ENCODE measurements at regions not wholly inside any gene's neighbourhood (a gene's known extent, or its start where the extent isn't known, plus 50 kb on each side); places are given as distances from the start of the nearest gene placed in this dataset.

- POLR2A ChIA-PET (ENCODE audit: unreplicated experiment): no interaction called here
- no peak overlapping the region for H3K27ac ChIP-seq (ENCODE audit: low read length)
- H3F3A ChIP-seq (ENCODE audit: low read length, unreplicated experiment): no peaks in the 10 kb centered on the region
- H3K9me2 ChIP-seq (replicated peaks; ENCODE audit: low read length): no peaks in the 10 kb centered on the region
- no peak overlapping the region for H2AFZ ChIP-seq (ENCODE audit: low read length)
- no peak overlapping the region for H3K4me3 ChIP-seq (ENCODE audit: low read length)
- intact Hi-C loops (cut with micrococcal nuclease): no loop called here
- TF ChIP-seq EZH2phosphoT487 (IDR thresholded peaks at IDR 0.05; ENCODE audit: borderline replicate concordance, low read length) (no peak), CTCF (conservative IDR thresholded peaks at IDR 0.05; ENCODE audit: low read depth, low read length) (no peak), EZH2 (IDR thresholded peaks at IDR 0.05; ENCODE audit: low read length, unreplicated experiment) (no peak)
- no TSS peak for BruUV-seq (replicated peaks)
- no peak overlapping the region for H3K4me2 ChIP-seq (ENCODE audit: low read length)
- H3K9ac ChIP-seq (ENCODE audit: low read length): no peak overlapping the region
- no peaks in the 10 kb centered on the region for H3K27me3 ChIP-seq (ENCODE audit: low read length)
- CTCF ChIA-PET: no interaction called here
- H4K20me1 ChIP-seq (ENCODE audit: low read length): no peaks in the 10 kb centered on the region
- no peaks in the 10 kb centered on the region for H3K79me2 ChIP-seq (ENCODE audit: low read length)
- no peaks in the 10 kb centered on the region for H3K9me3 ChIP-seq (ENCODE audit: low read length)
- no peaks in the 10 kb centered on the region for H3K4me1 ChIP-seq (ENCODE audit: insufficient read depth, low read length)
- H3K36me3 ChIP-seq (ENCODE audit: low read depth, low read length): no peaks in the 10 kb centered on the region
- DNase-seq: no peak
- ATAC-seq: no peak
Observed at GRCh38 chr3:162776148-162776547, 1279.5 kb downstream of the OTOL1 start.

DNA sequence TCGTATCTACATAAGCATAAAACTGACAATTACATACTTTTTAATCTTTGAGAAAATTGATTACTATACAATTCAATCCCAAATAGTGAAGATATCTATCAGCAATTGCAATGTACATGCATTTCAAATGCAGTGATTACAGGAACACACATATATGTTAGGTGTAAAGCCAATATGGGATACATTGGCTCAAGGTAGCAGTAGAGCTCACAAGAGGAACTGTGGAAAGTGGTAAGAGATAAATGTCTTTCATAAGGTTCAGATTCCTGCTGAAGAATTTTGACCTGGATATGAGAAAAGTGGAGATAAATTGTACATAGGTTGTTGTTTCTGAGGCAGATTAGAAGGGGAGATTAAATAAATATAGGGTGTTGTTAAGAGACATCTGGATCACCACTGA is 1280.5 kb downstream of the OTOL1 start:
- Histone ChIP-seq H4K20me1 (ENCODE audit: low read length) (no peaks in the 10 kb centered on the region), H3K27ac (ENCODE audit: low read length) (no peak overlapping the region), H3K36me3 (ENCODE audit: low read depth, low read length) (no peaks in the 10 kb centered on the region), H3K9ac (ENCODE audit: low read length) (no peak overlapping the region), H3K27me3 (ENCODE audit: low read length) (no peaks in the 10 kb centered on the region), H2AFZ (ENCODE audit: low read length) (no peak overlapping the region), H3K79me2 (ENCODE audit: low read length) (no peaks in the 10 kb centered on the region), H3K9me3 (ENCODE audit: low read length) (no peaks in the 10 kb centered on the region), H3K4me2 (ENCODE audit: low read length) (no peak overlapping the region), H3K4me1 (ENCODE audit: insufficient read depth, low read length) (no peaks in the 10 kb centered on the region), H3K4me3 (ENCODE audit: low read length) (no peak overlapping the region), H3K9me2 (replicated peaks; ENCODE audit: low read length) (no peaks in the 10 kb centered on the region), H3F3A (ENCODE audit: low read length, unreplicated experiment) (no peaks in the 10 kb centered on the region)
- DNase-seq (no peak), ATAC-seq (no peak)
- BruUV-seq (replicated peaks): no TSS peak
- CTCF ChIA-PET: no interaction called here
- TF ChIP-seq CTCF (conservative IDR thresholded peaks at IDR 0.05; ENCODE audit: low read depth, low read length) (no peak), EZH2 (IDR thresholded peaks at IDR 0.05; ENCODE audit: low read length, unreplicated experiment) (no peak)
- POLR2A ChIA-PET (ENCODE audit: unreplicated experiment): no interaction called here
- intact Hi-C loops (cut with micrococcal nuclease): no loop called here

DNA sequence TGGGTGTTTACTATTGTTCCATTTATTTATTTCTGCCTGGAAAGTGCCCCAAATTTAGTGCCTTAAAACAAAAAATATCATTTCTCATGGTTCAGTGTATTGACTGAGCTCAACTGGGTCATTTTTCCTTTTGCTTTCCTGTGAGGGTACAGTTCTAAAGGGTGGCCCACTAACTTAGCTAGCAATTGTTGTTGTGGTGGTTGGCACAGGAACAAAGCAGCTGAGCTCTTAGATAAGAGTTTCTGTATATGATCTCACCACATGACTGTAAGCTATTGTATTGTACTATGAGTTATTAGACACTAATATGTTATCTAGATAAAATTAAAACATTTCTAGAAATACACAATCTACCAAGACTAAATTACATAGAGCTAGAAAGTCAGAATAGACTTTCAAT is 1283.7 kb downstream of the OTOL1 start:
- DNase-seq: no peak
- BruUV-seq (replicated peaks): no TSS peak
- intact Hi-C loops (cut with micrococcal nuclease): no loop called here

More for the DNA sequence above, 1283.7 kb downstream of the OTOL1 start:
- Histone ChIP-seq H3K27ac (ENCODE audit: low read length) (no peak overlapping the region), H3K9me3 (ENCODE audit: low read length) (no peaks in the 10 kb centered on the region), H2AFZ (ENCODE audit: low read length) (no peak overlapping the region), H3K36me3 (ENCODE audit: low read depth, low read length) (no peaks in the 10 kb centered on the region), H3K79me2 (ENCODE audit: low read length) (no peaks in the 10 kb centered on the region), H3K4me1 (ENCODE audit: insufficient read depth, low read length) (no peaks in the 10 kb centered on the region), H3K27me3 (ENCODE audit: low read length) (no peaks in the 10 kb centered on the region), H3F3A (ENCODE audit: low read length, unreplicated experiment) (no peaks in the 10 kb centered on the region), H3K4me2 (ENCODE audit: low read length) (no peak overlapping the region), H4K20me1 (ENCODE audit: low read length) (no peaks in the 10 kb centered on the region), H3K4me3 (ENCODE audit: low read length) (no peak overlapping the region), H3K9me2 (replicated peaks; ENCODE audit: low read length) (no peaks in the 10 kb centered on the region), H3K9ac (ENCODE audit: low read length) (no peak overlapping the region)
- ChIA-PET CTCF (no interaction called here), POLR2A (ENCODE audit: unreplicated experiment) (no interaction called here)
- no peak for ATAC-seq
- TF ChIP-seq EZH2phosphoT487 (IDR thresholded peaks at IDR 0.05; ENCODE audit: borderline replicate concordance, low read length): no peak
- no peak for TF ChIP-seq CTCF (conservative IDR thresholded peaks at IDR 0.05; ENCODE audit: low read depth, low read length)
- TF ChIP-seq EZH2 (IDR thresholded peaks at IDR 0.05; ENCODE audit: low read length, unreplicated experiment): no peak
